AG09319 (cell line): ENCODE measurements at regions not wholly inside any gene's neighbourhood (a gene's known extent, or its start where the extent isn't known, plus 50 kb on each side); places are given as distances from the start of the nearest gene placed in this dataset.

Experiments used
- DNase-seq: peaks from one replicate; pipeline ENCODE4 v3.0.0-alpha.2; 2010; ENCODE audit warnings: low read depth; ENCODE audit errors: extremely low read depth
- CTCF ChIP-seq: IDR thresholded peaks from 2 replicates; pipeline ENCODE4 v1.5.1; 2011; ENCODE audit warnings: low read depth, mild to moderate bottlenecking, inconsistent platforms, low read length, moderate library complexity

GRCh38 chr7:121582258-121582657, 186.2 kb upstream of the FAM3C start:
- TF ChIP-seq CTCF = no peak
- DNase-seq = no peak

GRCh38 chr7:121579639-121580038, 183.5 kb upstream of the FAM3C start:
- TF ChIP-seq CTCF = no peak
- DNase-seq = no peak

- no peak for DNase-seq
- TF ChIP-seq CTCF = no peak
These were observed 182.6 kb upstream of the FAM3C start for GRCh38 chr7:121578669-121579068.

- DNase-seq = no peak
- TF ChIP-seq CTCF = no peak
These were observed 180.2 kb upstream of the FAM3C start for GRCh38 chr7:121576148-121576917.

GRCh38 chr7:121575194-121575765, 179.2 kb upstream of the FAM3C start:
- DNase-seq = no peak
- no peak for TF ChIP-seq CTCF

GRCh38 chr7:121574109-121574508, 178.0 kb upstream of the FAM3C start:
- DNase-seq = no peak
- no peak for TF ChIP-seq CTCF

GRCh38 chr7:121572615-121573014, 176.5 kb upstream of the FAM3C start:
- TF ChIP-seq CTCF = no peak
- no peak for DNase-seq
